HG03571 (cell line): ENCODE measurements at regions not wholly inside any gene's neighbourhood (a gene's known extent, or its start where the extent isn't known, plus 50 kb on each side); places are given as distances from the start of the nearest gene placed in this dataset.
"Not testable (repeated sequence)": the region's sequence is repeated elsewhere in the genome, so short reads cannot be mapped to it uniquely, and the experiment has no call there.

Experiments used
- ATAC-seq: cut with Tn5 transposase; IDR thresholded peaks from one replicate; pipeline ENCODE4 v1.9.1; 2021; ENCODE audit not compliant: unreplicated experiment

GRCh38 chr7:26958834-26959233, 94.4 kb upstream of the SKAP2 start:
- no peak for ATAC-seq

- ATAC-seq: no peak
These were observed 91.1 kb upstream of the SKAP2 start for GRCh38 chr7:26955516-26955915.

GRCh38 chr7:26954951-26955350, 90.6 kb upstream of the SKAP2 start:
- no peak for ATAC-seq

GRCh38 chr7:26951407-26951950, 87.1 kb upstream of the SKAP2 start:
- ATAC-seq: no peak

GRCh38 chr7:26950889-26951288, 86.5 kb upstream of the SKAP2 start:
- no peak for ATAC-seq

GRCh38 chr7:26949319-26949718, 84.9 kb upstream of the SKAP2 start:
- ATAC-seq: no peak

- ATAC-seq: no peak
These were observed 84.3 kb upstream of the SKAP2 start for GRCh38 chr7:26948617-26949118.

- ATAC-seq: no peak
These were observed 80.3 kb upstream of the SKAP2 start for GRCh38 chr7:26944501-26945358.

GRCh38 chr7:26937939-26938623, 73.7 kb upstream of the SKAP2 start:
- ATAC-seq: no peak

GRCh38 chr7:26937306-26937705, 72.9 kb upstream of the SKAP2 start:
- ATAC-seq: no peak

GRCh38 chr7:26932616-26933015, 68.2 kb upstream of the SKAP2 start:
- not testable (repeated sequence) for ATAC-seq

GRCh38 chr7:26930845-26931244, 66.5 kb upstream of the SKAP2 start:
- no peak for ATAC-seq

GRCh38 chr7:26930201-26930600, 65.8 kb upstream of the SKAP2 start:
- ATAC-seq: no peak

GRCh38 chr7:26928703-26929347, 64.4 kb upstream of the SKAP2 start:
- no peak for ATAC-seq

- ATAC-seq: no peak
These were observed 61.4 kb upstream of the SKAP2 start for GRCh38 chr7:26925768-26926167.

- ATAC-seq: no peak
These were observed 59.9 kb upstream of the SKAP2 start for GRCh38 chr7:26924149-26924767.

- ATAC-seq: no peak
These were observed 55.6 kb upstream of the SKAP2 start for GRCh38 chr7:26919906-26920493.

GRCh38 chr7:26918241-26918640, 53.9 kb upstream of the SKAP2 start:
- no peak for ATAC-seq

- no peak for ATAC-seq
These were observed 52.5 kb upstream of the SKAP2 start for GRCh38 chr7:26916779-26917320.

GRCh38 chr7:26916336-26916735, 51.9 kb upstream of the SKAP2 start:
- no peak for ATAC-seq
